ENCODE measurements at regions not wholly inside any gene's neighbourhood (a gene's known extent, or its start where the extent isn't known, plus 50 kb on each side); places are given as distances from the start of the nearest gene placed in this dataset.
"Not testable (repeated sequence)": the region's sequence is repeated elsewhere in the genome, so short reads cannot be mapped to it uniquely, and the experiment has no call there.

- TF ChIP-seq POLR2AphosphoS5 (IDR thresholded peaks at IDR 0.05) (peak; percentile 26), CTCF (IDR thresholded peaks at IDR 0.05; ENCODE audit: poor library complexity, severe bottlenecking) (peak; percentile 90), EP300 (conservative IDR thresholded peaks at IDR 0.05; ENCODE audit: poor library complexity, severe bottlenecking) (peak; percentile 60), RAD21 (conservative IDR thresholded peaks at IDR 0.05) (peak; percentile 94)
- not testable (repeated sequence) for TF ChIP-seq EZH2 (IDR thresholded peaks at IDR 0.05; ENCODE audit: borderline replicate concordance, insufficient read depth, low read length, poor library complexity, severe bottlenecking); TAF1 (IDR thresholded peaks at IDR 0.05; ENCODE audit: low read depth); REST (IDR thresholded peaks at IDR 0.05; ENCODE audit: borderline replicate concordance)
Observed at GRCh38 chr1:166433404-166434304, 266.9 kb upstream of the FAM78B start.

Data from neural cell (in vitro differentiated cells).